HCT116 (cell line): ENCODE measurements at regions not wholly inside any gene's neighbourhood (a gene's known extent, or its start where the extent isn't known, plus 50 kb on each side); places are given as distances from the start of the nearest gene placed in this dataset.

Experiments
- EZH2 ChIP-seq: fragments of 200-600 bp; sonication (generic); IDR thresholded peaks from 2 replicates; pipeline ENCODE4 v1.6.1; 2017; ENCODE audit warnings: antibody characterized with exemption, mixed run types
- POLR2AphosphoS5 ChIP-seq: IDR thresholded peaks from 2 replicates; pipeline ENCODE4 v1.6.1; 2011; ENCODE audit warnings: mild to moderate bottlenecking, low read depth, low read length, moderate library complexity
- SIN3A ChIP-seq: IDR thresholded peaks from 2 replicates; pipeline ENCODE4 v1.6.1; 2012; ENCODE audit warnings: low read depth
- SRF ChIP-seq: IDR thresholded peaks from 2 replicates; pipeline ENCODE4 v1.6.1; 2012; ENCODE audit warnings: low read depth
- YY1 ChIP-seq: IDR thresholded peaks from 2 replicates; pipeline ENCODE4 v1.6.1; 2011; ENCODE audit warnings: low read length, low read depth, moderate library complexity, mild to moderate bottlenecking; ENCODE audit not compliant: insufficient replicate concordance; ENCODE audit errors: extremely low read depth
- ZFX ChIP-seq: fragments of 450-650 bp; IDR thresholded peaks from 2 replicates; pipeline ENCODE4 v1.6.1; 2017
- ZNF274 ChIP-seq: fragments of 200-500 bp; sonication (Bioruptor generic); IDR thresholded peaks from 2 replicates; pipeline ENCODE4 v1.6.1; 2014; ENCODE audit warnings: mild to moderate bottlenecking, low read depth, low read length, inconsistent platforms
- TF ChIP-seq, protein P1 (sequence below): IDR thresholded peaks from 2 replicates; pipeline ENCODE4 v1.6.1; 2011; ENCODE audit warnings: mild to moderate bottlenecking, low read length, moderate library complexity; ENCODE audit not compliant: insufficient replicate concordance; ENCODE audit errors: extremely low read depth
- TF ChIP-seq, protein P2 (sequence below), 3 experiments: fragments of 200-600 bp in 1 of 3; sonication (generic) in 1 of 3; IDR thresholded peaks in 2 of 3; conservative IDR thresholded peaks in 1 of 3; 2 replicates each; pipeline ENCODE4 v1.5.1; 2012 to 2017; ENCODE audit warnings: low read depth in 2 of 3, low read length in 2 of 3, antibody characterized with exemption in 1 of 3, borderline replicate concordance in 1 of 3, control low read depth in 1 of 3, mild to moderate bottlenecking in 1 of 3, mixed read lengths in 1 of 3, mixed run types in 1 of 3, moderate library complexity in 1 of 3; ENCODE audit not compliant: insufficient read depth in 1 of 3
- TF ChIP-seq, protein P3 (sequence below): IDR thresholded peaks from 2 replicates; pipeline ENCODE4 v1.6.1; 2012

DNA sequence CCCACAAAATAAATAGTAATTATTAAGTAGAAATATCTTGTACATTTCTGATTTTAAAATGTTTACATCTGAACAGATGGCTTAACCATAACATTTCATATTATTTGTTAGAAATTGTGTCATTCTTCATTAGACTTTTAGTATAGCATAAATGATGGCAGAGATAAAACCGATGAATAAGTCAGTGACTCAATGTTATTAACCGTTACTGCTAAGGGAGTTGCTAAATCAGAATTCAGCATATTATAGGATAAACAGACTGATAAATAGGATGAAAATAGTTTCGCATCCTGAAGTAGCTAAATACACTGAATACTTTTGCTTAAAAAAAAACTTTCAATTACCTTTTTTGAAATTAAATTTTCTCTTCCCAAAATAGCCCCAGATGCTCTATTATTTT, 610.6 kb upstream of the ZP4 start:
- TF ChIP-seq EZH2 (no peak), YY1 (no peak), POLR2AphosphoS5 (no peak), ZNF274 (no peak), ZFX (no peak), SIN3A (no peak), SRF (no peak)
- TF ChIP-seq, protein P1, sequence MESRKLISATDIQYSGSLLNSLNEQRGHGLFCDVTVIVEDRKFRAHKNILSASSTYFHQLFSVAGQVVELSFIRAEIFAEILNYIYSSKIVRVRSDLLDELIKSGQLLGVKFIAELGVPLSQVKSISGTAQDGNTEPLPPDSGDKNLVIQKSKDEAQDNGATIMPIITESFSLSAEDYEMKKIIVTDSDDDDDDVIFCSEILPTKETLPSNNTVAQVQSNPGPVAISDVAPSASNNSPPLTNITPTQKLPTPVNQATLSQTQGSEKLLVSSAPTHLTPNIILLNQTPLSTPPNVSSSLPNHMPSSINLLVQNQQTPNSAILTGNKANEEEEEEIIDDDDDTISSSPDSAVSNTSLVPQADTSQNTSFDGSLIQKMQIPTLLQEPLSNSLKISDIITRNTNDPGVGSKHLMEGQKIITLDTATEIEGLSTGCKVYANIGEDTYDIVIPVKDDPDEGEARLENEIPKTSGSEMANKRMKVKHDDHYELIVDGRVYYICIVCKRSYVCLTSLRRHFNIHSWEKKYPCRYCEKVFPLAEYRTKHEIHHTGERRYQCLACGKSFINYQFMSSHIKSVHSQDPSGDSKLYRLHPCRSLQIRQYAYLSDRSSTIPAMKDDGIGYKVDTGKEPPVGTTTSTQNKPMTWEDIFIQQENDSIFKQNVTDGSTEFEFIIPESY, result no peak
- TF ChIP-seq, protein P2, sequence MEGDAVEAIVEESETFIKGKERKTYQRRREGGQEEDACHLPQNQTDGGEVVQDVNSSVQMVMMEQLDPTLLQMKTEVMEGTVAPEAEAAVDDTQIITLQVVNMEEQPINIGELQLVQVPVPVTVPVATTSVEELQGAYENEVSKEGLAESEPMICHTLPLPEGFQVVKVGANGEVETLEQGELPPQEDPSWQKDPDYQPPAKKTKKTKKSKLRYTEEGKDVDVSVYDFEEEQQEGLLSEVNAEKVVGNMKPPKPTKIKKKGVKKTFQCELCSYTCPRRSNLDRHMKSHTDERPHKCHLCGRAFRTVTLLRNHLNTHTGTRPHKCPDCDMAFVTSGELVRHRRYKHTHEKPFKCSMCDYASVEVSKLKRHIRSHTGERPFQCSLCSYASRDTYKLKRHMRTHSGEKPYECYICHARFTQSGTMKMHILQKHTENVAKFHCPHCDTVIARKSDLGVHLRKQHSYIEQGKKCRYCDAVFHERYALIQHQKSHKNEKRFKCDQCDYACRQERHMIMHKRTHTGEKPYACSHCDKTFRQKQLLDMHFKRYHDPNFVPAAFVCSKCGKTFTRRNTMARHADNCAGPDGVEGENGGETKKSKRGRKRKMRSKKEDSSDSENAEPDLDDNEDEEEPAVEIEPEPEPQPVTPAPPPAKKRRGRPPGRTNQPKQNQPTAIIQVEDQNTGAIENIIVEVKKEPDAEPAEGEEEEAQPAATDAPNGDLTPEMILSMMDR (IDR thresholded peaks at IDR 0.05 in 2 of 3, conservative IDR thresholded peaks at IDR 0.05 in 1 of 3; ENCODE audit: borderline replicate concordance in 1 of 3, insufficient read depth in 1 of 3, low read depth in 2 of 3, low read length in 2 of 3), result no peak
- TF ChIP-seq, protein P3, sequence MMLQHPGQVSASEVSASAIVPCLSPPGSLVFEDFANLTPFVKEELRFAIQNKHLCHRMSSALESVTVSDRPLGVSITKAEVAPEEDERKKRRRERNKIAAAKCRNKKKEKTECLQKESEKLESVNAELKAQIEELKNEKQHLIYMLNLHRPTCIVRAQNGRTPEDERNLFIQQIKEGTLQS, result no peak
